ENCODE measurements at regions not wholly inside any gene's neighbourhood (a gene's known extent, or its start where the extent isn't known, plus 50 kb on each side); places are given as distances from the start of the nearest gene placed in this dataset.

DNA sequence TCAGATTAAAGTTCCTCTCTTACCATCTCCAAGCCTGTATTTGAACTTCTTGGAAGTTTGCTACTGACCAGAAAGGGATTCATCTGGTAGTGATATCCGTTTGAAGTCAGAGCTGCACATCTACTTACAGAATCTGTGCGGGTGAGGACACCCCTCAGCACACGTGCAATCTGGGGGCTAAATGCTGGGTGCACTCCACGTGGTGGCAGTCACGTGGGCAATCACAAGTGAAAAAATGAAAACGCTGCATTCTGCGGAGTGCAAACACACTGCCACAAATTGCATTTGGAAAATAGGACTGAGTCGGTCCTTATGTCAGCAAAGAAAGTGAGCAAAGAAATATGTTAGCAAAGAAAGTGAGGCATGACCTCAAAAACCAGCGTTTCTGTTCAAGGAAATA is 76.1 kb upstream of the GYPC start:
- DNase-seq (ENCODE audit: low read depth) = no peak

DNA sequence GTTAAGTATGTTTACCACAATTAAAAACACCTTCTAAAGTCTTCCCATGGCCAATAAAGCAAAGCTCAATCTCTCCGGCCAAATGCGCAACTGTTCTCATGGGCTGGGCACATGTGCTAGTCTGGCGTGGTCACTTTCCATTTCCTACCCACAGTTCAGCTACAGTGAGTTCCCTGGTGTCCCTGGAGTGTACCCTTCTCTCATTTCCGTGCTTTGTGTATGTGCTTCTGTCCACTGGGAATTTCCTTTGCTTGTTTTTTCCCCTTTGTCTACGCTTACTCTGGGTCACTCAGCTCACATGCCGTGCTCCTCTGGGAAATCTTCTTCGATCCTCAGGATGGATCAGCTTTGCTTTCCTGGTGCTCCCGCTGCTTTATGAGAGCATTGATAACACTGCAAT is 69.6 kb upstream of the GYPC start:
- DNase-seq (ENCODE audit: low read depth) = no peak

DNA sequence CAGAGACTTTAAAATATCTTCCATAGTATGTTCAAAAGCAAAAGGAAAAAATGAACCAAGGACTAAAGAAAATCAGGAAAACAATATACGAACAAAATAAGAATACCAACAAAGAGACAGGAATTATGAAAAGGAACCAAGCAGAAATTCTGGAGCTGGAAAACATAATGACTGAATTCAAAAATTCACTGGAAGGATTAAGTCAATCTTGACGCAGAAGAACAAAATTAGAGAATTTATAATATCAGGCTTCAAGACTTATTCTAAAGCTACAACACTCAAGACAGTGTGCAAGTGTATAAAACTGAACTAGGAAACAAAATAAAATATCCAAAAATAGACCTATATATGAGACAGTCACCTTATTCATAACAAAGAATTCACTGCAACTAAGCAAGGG is 56.9 kb upstream of the GYPC start:
- no peak for DNase-seq (ENCODE audit: low read depth)

DNA sequence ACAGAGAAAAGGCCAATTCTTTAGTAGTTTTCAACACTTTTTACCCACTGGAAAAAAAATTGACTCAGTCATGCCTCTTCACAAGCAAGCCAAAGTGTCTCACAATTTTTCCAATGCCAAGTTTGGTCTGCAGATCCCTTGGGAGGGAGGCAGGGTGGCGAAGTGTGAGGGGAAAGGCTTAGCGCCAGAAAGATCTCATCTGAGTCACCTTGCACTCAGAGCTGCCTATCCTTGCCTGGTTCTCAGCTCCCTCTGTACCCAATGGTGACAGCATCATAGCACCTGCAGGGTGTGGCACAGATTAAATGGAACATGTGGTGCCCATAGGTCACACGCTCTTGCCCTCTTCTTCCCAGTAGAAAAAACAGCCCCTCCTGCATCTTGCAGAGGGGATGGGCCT is 55.2 kb upstream of the GYPC start:
- DNase-seq (ENCODE audit: low read depth) = no peak

DNA sequence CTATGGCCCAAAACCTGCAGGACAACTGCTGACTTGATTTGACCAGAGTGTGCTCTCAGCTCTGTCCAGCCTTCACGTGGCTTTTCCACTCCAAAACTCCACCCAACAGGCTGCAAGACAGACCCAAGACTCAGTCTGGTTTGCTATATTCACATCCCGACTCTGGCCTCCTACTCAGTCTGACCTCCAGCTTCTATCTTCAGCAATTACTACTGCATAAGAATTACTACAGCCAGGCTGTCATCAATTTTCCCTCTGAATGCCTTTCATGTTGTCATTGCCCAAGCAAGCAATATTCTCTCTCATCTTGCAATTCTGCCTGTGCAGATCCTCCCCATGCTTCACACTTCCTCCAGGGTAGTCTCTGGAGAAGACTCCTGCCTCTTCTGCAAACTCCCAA is 53.6 kb upstream of the GYPC start:
- no peak for DNase-seq (ENCODE audit: low read depth)

All from stimulated activated CD8-positive, alpha-beta memory T cell treated with anti-CD3 and anti-CD28 coated beads, Interleukin-12 subunit alpha, Interleukin-12 subunit beta, amount 100 ng/mL, for 4 hours (primary cell).